Hypothalamus (tissue), 51 donors: ENCODE measurements at regions not wholly inside any gene's neighbourhood (a gene's known extent, or its start where the extent isn't known, plus 50 kb on each side); places are given as distances from the start of the nearest gene placed in this dataset.
A peak's percentile ranks its signal among the peaks of the same experiment; 100 is the strongest.

Experiments used
- DNase-seq, 51 donors: peaks; one replicate each; lab custom pipeline; 2025; lab: John Stamatoyannopoulos, UW

GRCh38 chr11:127103586-127104388, 103.2 kb upstream of the KIRREL3 start:
- DNase-seq, result no peak

GRCh38 chr11:127098684-127099083, 98.1 kb upstream of the KIRREL3 start:
- DNase-seq, result no peak

- no peak for DNase-seq
These were observed 80.2 kb upstream of the KIRREL3 start for GRCh38 chr11:127080735-127081134.

- no peak for DNase-seq
These were observed 75.2 kb upstream of the KIRREL3 start for GRCh38 chr11:127075758-127076157.

- peak in 11 of 51 donors; percentile 4 to 43 (median 18) for DNase-seq
These were observed 73.7 kb upstream of the KIRREL3 start for GRCh38 chr11:127074151-127074761.

- peak in 2 of 51 donors; percentile 5 to 23 for DNase-seq
These were observed 73.1 kb upstream of the KIRREL3 start for GRCh38 chr11:127073621-127074020.

GRCh38 chr11:127071606-127072005, 71.0 kb upstream of the KIRREL3 start:
- DNase-seq, result no peak

GRCh38 chr11:127070808-127071207, 70.2 kb upstream of the KIRREL3 start:
- no peak for DNase-seq

- no peak for DNase-seq
These were observed 66.0 kb upstream of the KIRREL3 start for GRCh38 chr11:127066401-127067090.

- no peak for DNase-seq
These were observed 62.7 kb upstream of the KIRREL3 start for GRCh38 chr11:127063241-127063640.

- no peak for DNase-seq
These were observed 61.4 kb upstream of the KIRREL3 start for GRCh38 chr11:127061947-127062346.

GRCh38 chr11:127059750-127060149, 59.2 kb upstream of the KIRREL3 start:
- peak in 1 of 51 donors; percentile 68 for DNase-seq

GRCh38 chr11:127059286-127059685, 58.7 kb upstream of the KIRREL3 start:
- DNase-seq, result no peak

- no peak for DNase-seq
These were observed 58.0 kb upstream of the KIRREL3 start for GRCh38 chr11:127058524-127058923.

GRCh38 chr11:127057126-127057525, 56.6 kb upstream of the KIRREL3 start:
- DNase-seq, result no peak

- DNase-seq, result no peak
These were observed 55.9 kb upstream of the KIRREL3 start for GRCh38 chr11:127056338-127056971.

- DNase-seq, result peak in 2 of 51 donors; percentile 32 to 42
These were observed 54.7 kb upstream of the KIRREL3 start for GRCh38 chr11:127055236-127055635.

- no peak for DNase-seq
These were observed 53.6 kb upstream of the KIRREL3 start for GRCh38 chr11:127054153-127054552.

- DNase-seq, result no peak
These were observed 51.8 kb upstream of the KIRREL3 start for GRCh38 chr11:127052404-127052803.
